Astrocyte of the hippocampus (primary cell): ENCODE measurements at regions not wholly inside any gene's neighbourhood (a gene's known extent, or its start where the extent isn't known, plus 50 kb on each side); places are given as distances from the start of the nearest gene placed in this dataset.
"Not testable (repeated sequence)": the region's sequence is repeated elsewhere in the genome, so short reads cannot be mapped to it uniquely, and the experiment has no call there.

ENCODE experiments used
- DNase-seq: peaks from one replicate; pipeline ENCODE4 v3.0.0; 2011; ENCODE audit warnings: low read depth, low spot score

GRCh38 chr22:35183917-35184316 is 73.4 kb upstream of the HMGXB4 start:
- no peak for DNase-seq

GRCh38 chr22:35186492-35186891 is 70.8 kb upstream of the HMGXB4 start:
- no peak for DNase-seq

GRCh38 chr22:35188930-35189329 is 68.4 kb upstream of the HMGXB4 start:
- DNase-seq: not testable (repeated sequence)

- no peak for DNase-seq
Observed at GRCh38 chr22:35189559-35189958, 67.7 kb upstream of the HMGXB4 start.

- DNase-seq: peak; percentile 80
Observed at GRCh38 chr22:35191412-35191811, 65.9 kb upstream of the HMGXB4 start.

- DNase-seq: no peak
Observed at GRCh38 chr22:35192129-35192918, 65.0 kb upstream of the HMGXB4 start.

- no peak for DNase-seq
Observed at GRCh38 chr22:35195226-35195625, 62.1 kb upstream of the HMGXB4 start.

- no peak for DNase-seq
Observed at GRCh38 chr22:35195821-35196220, 61.5 kb upstream of the HMGXB4 start.

GRCh38 chr22:35197071-35197470 is 60.2 kb upstream of the HMGXB4 start:
- DNase-seq: no peak

- no peak for DNase-seq
Observed at GRCh38 chr22:35197886-35198285, 59.4 kb upstream of the HMGXB4 start.

GRCh38 chr22:35198738-35199137 is 58.6 kb upstream of the HMGXB4 start:
- no peak for DNase-seq

- no peak for DNase-seq
Observed at GRCh38 chr22:35202376-35202775, 54.9 kb upstream of the HMGXB4 start.

- DNase-seq: no peak
Observed at GRCh38 chr22:35203583-35203982, 53.7 kb upstream of the HMGXB4 start.

GRCh38 chr22:35204807-35205775 is 52.2 kb upstream of the HMGXB4 start:
- DNase-seq: peak; percentile 33

- DNase-seq: peak; percentile 70
Observed at GRCh38 chr22:35205961-35206360, 51.3 kb upstream of the HMGXB4 start.

- no peak for DNase-seq
Observed at GRCh38 chr22:35206889-35207288, 50.4 kb upstream of the HMGXB4 start.
